ENCODE measurements at regions not wholly inside any gene's neighbourhood (a gene's known extent, or its start where the extent isn't known, plus 50 kb on each side); places are given as distances from the start of the nearest gene placed in this dataset.

- no peak for DNase-seq (ENCODE audit: low read depth in 2 of 2)
- no peak overlapping the region for H3K4me3 ChIP-seq (replicated peaks in 1 of 2; ENCODE audit: low read depth in 2 of 2, low read length in 2 of 2)
- TF ChIP-seq CTCF (IDR thresholded peaks at IDR 0.05; ENCODE audit: low read depth, low read length), result no peak
These were observed 437.4 kb downstream of the ARHGEF28 start for GRCh38 chr5:74063346-74063745.

- TF ChIP-seq CTCF (IDR thresholded peaks at IDR 0.05; ENCODE audit: low read depth, low read length), result no peak
- H3K4me3 ChIP-seq (replicated peaks in 1 of 2; ENCODE audit: low read depth in 2 of 2, low read length in 2 of 2), result no peak overlapping the region
- DNase-seq (ENCODE audit: low read depth in 2 of 2), result no peak
These were observed 435.3 kb downstream of the ARHGEF28 start for GRCh38 chr5:74061292-74061691.

- no peak for DNase-seq (ENCODE audit: low read depth in 2 of 2)
- TF ChIP-seq CTCF (IDR thresholded peaks at IDR 0.05; ENCODE audit: low read depth, low read length), result no peak
- H3K4me3 ChIP-seq (replicated peaks in 1 of 2; ENCODE audit: low read depth in 2 of 2, low read length in 2 of 2), result no peak overlapping the region
These were observed 433.7 kb downstream of the ARHGEF28 start for GRCh38 chr5:74059706-74060105.

- TF ChIP-seq CTCF (IDR thresholded peaks at IDR 0.05; ENCODE audit: low read depth, low read length), result peak; percentile 53
- no peak overlapping the region for H3K4me3 ChIP-seq (replicated peaks in 1 of 2; ENCODE audit: low read depth in 2 of 2, low read length in 2 of 2)
- DNase-seq (ENCODE audit: low read depth in 2 of 2), result peak; percentile 58 to 59
These were observed 430.8 kb downstream of the ARHGEF28 start for GRCh38 chr5:74056789-74057164.

- no peak for DNase-seq (ENCODE audit: low read depth in 2 of 2)
- no peak overlapping the region for H3K4me3 ChIP-seq (replicated peaks in 1 of 2; ENCODE audit: low read depth in 2 of 2, low read length in 2 of 2)
- no peak for TF ChIP-seq CTCF (IDR thresholded peaks at IDR 0.05; ENCODE audit: low read depth, low read length)
These were observed 430.3 kb downstream of the ARHGEF28 start for GRCh38 chr5:74056107-74056788.

- no peak for DNase-seq (ENCODE audit: low read depth in 2 of 2)
- no peak overlapping the region for H3K4me3 ChIP-seq (replicated peaks in 1 of 2; ENCODE audit: low read depth in 2 of 2, low read length in 2 of 2)
- TF ChIP-seq CTCF (IDR thresholded peaks at IDR 0.05; ENCODE audit: low read depth, low read length), result no peak
These were observed 429.6 kb downstream of the ARHGEF28 start for GRCh38 chr5:74055486-74056106.

Measured in cardiac fibroblast (primary cell).